Caco-2 (cell line): ENCODE measurements at regions not wholly inside any gene's neighbourhood (a gene's known extent, or its start where the extent isn't known, plus 50 kb on each side); places are given as distances from the start of the nearest gene placed in this dataset.

ENCODE experiments used
- BruUV-seq: library from RNA; stranded (reverse); fragments of 400-500 nt; replicated peaks from 2 replicates; lab custom pipeline; 2021; lab: Mats Ljungman, UMichigan
- CTCF ChIA-PET: fragments of 300-600 bp; sonication (Branson Sonifier 250); formaldehyde crosslinking; loops from one replicate; lab custom pipeline; 2022; ENCODE audit warnings: antibody characterized with exemption; lab: Charles Lee
- POLR2A ChIA-PET: fragments of 300-600 bp; sonication (Branson Sonifier 250); formaldehyde crosslinking; loops from one replicate; lab custom pipeline; 2022; ENCODE audit warnings: antibody characterized with exemption; lab: Charles Lee
- DNase-seq, 2 experiments: peaks; one replicate each; pipeline versions ENCODE4 v3.0.0 to v3.0.0-alpha.2; 2020 to 2022
- H3K27me3 ChIP-seq: replicated peaks from 2 replicates; pipeline ENCODE4 v1.6.0; 2011; ENCODE audit warnings: low read length; ENCODE audit not compliant: control insufficient read depth, insufficient read depth
- H3K36me3 ChIP-seq: 2 replicates; pipeline ENCODE4 v1.5.1; 2011; ENCODE audit warnings: low read length; ENCODE audit not compliant: control insufficient read depth, insufficient read depth
- H3K4me1 ChIP-seq: fragments of 250-450 bp; sonication (Bioruptor Pico); 2 replicates; pipeline ENCODE4 v1.5.1; 2020; ENCODE audit warnings: mild to moderate bottlenecking
- H3K4me3 ChIP-seq: 2 replicates; pipeline ENCODE4 v1.5.1; 2011; ENCODE audit warnings: low read depth, mild to moderate bottlenecking, control low read depth, low read length
- H3K9me3 ChIP-seq: fragments of 250-450 bp; sonication (Bioruptor Pico); 2 replicates; pipeline ENCODE4 v1.5.1; 2020; ENCODE audit warnings: mild to moderate bottlenecking, moderate library complexity
- H3K27ac Mint-ChIP-seq: one replicate; pipeline ENCODE4 v1.8.0; 2022; ENCODE audit warnings: mixed read lengths; ENCODE audit not compliant: unreplicated experiment
- H3K27me3 Mint-ChIP-seq: one replicate; pipeline ENCODE4 v1.8.0; 2022; ENCODE audit warnings: mixed read lengths; ENCODE audit not compliant: insufficient read depth, unreplicated experiment
- H3K36me3 Mint-ChIP-seq: one replicate; pipeline ENCODE4 v1.8.0; 2022; ENCODE audit warnings: mild to moderate bottlenecking, mixed read lengths; ENCODE audit not compliant: insufficient read depth, unreplicated experiment
- H3K4me1 Mint-ChIP-seq: one replicate; pipeline ENCODE4 v1.8.0; 2022; ENCODE audit warnings: low read depth, mixed read lengths; ENCODE audit not compliant: unreplicated experiment
- H3K4me3 Mint-ChIP-seq: one replicate; pipeline ENCODE4 v1.8.0; 2022; ENCODE audit warnings: mild to moderate bottlenecking, moderate library complexity, mixed read lengths; ENCODE audit not compliant: unreplicated experiment
- H3K9me3 Mint-ChIP-seq: one replicate; pipeline ENCODE4 v1.8.0; 2022; ENCODE audit warnings: mixed read lengths; ENCODE audit not compliant: unreplicated experiment
- intact Hi-C: fragments of 100-400 bp; cut with micrococcal nuclease; formaldehyde crosslinking; loops from one replicate; pipeline ENCODE4 v1.10.0; 2022; ENCODE audit not compliant: unreplicated experiment
- TF ChIP-seq, protein P1 (sequence below), 2 experiments: fragments of 200-600 bp in 1 of 2; IDR thresholded peaks; 1 replicate in 1 of 2; 2 replicates in 1 of 2; pipeline versions ENCODE4 v1.5.1 to v1.8.0; 2011 to 2022; ENCODE audit warnings: antibody characterized with exemption in 1 of 2, control low read depth in 1 of 2, inconsistent platforms in 1 of 2, low read depth in 1 of 2, low read length in 1 of 2, mild to moderate bottlenecking in 1 of 2, moderate library complexity in 1 of 2; ENCODE audit not compliant: insufficient read depth in 1 of 2, severe bottlenecking in 1 of 2, unreplicated experiment in 1 of 2

- TF ChIP-seq, protein P1, sequence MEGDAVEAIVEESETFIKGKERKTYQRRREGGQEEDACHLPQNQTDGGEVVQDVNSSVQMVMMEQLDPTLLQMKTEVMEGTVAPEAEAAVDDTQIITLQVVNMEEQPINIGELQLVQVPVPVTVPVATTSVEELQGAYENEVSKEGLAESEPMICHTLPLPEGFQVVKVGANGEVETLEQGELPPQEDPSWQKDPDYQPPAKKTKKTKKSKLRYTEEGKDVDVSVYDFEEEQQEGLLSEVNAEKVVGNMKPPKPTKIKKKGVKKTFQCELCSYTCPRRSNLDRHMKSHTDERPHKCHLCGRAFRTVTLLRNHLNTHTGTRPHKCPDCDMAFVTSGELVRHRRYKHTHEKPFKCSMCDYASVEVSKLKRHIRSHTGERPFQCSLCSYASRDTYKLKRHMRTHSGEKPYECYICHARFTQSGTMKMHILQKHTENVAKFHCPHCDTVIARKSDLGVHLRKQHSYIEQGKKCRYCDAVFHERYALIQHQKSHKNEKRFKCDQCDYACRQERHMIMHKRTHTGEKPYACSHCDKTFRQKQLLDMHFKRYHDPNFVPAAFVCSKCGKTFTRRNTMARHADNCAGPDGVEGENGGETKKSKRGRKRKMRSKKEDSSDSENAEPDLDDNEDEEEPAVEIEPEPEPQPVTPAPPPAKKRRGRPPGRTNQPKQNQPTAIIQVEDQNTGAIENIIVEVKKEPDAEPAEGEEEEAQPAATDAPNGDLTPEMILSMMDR (IDR thresholded peaks at IDR 0.05; ENCODE audit: insufficient read depth in 1 of 2, low read depth in 1 of 2, low read length in 1 of 2, severe bottlenecking in 1 of 2, unreplicated experiment in 1 of 2) = no peak
- H3K4me3 Mint-ChIP-seq = no peak overlapping the region
- POLR2A ChIA-PET = no interaction called here
- no peaks in the 10 kb centered on the region for H3K9me3 Mint-ChIP-seq
- Histone ChIP-seq H3K4me1 (no peaks in the 10 kb centered on the region), H3K36me3 (no peaks in the 10 kb centered on the region), H3K27me3 (no peaks in the 10 kb centered on the region), H3K9me3 (no peaks in the 10 kb centered on the region), H3K4me3 (no peak overlapping the region)
- no peaks in the 10 kb centered on the region for H3K36me3 Mint-ChIP-seq
- H3K27ac Mint-ChIP-seq = no peak overlapping the region
- no TSS peak for BruUV-seq
- intact Hi-C loops = no loop called here
- CTCF ChIA-PET = no interaction called here
- no peaks in the 10 kb centered on the region for H3K4me1 Mint-ChIP-seq
- DNase-seq = no peak
- H3K27me3 Mint-ChIP-seq = peaks cover 9% of the 10 kb centered on the region
These were observed 339.1 kb downstream of the ZNF536 start for GRCh38 chr19:30711296-30711695.

DNA sequence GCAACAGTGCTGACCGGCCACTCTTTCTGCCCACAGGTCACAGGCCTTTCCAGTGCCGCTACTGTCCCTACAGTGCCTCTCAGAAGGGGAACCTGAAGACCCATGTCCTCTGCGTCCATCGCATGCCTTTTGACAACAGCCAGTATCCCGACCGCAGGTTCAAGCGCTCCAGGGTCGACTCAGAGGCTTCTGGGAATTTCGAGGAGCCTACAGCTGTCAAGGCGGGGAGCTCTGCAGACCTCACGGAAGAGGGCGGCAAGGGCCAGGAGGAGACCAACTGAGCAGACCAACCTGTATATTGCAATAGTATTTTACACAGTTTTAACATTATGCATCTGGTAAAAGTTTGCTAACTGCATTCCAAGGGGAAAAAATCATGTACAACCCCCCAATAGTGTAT is 338.5 kb downstream of the ZNF536 start:
- intact Hi-C loops = no loop called here
- no peak overlapping the region for H3K4me3 Mint-ChIP-seq
- no peak for DNase-seq
- Histone ChIP-seq H3K9me3 (no peaks in the 10 kb centered on the region), H3K27me3 (no peaks in the 10 kb centered on the region), H3K36me3 (no peaks in the 10 kb centered on the region), H3K4me1 (no peaks in the 10 kb centered on the region), H3K4me3 (no peak overlapping the region)
- no TSS peak for BruUV-seq
- no peaks in the 10 kb centered on the region for H3K36me3 Mint-ChIP-seq
- peaks cover 9% of the 10 kb centered on the region for H3K27me3 Mint-ChIP-seq
- H3K4me1 Mint-ChIP-seq = no peaks in the 10 kb centered on the region
- H3K27ac Mint-ChIP-seq = no peak overlapping the region
- no peaks in the 10 kb centered on the region for H3K9me3 Mint-ChIP-seq
- POLR2A ChIA-PET = no interaction called here
- TF ChIP-seq, protein P1 (IDR thresholded peaks at IDR 0.05; ENCODE audit: insufficient read depth in 1 of 2, low read depth in 1 of 2, low read length in 1 of 2, severe bottlenecking in 1 of 2, unreplicated experiment in 1 of 2) = no peak
- CTCF ChIA-PET = no interaction called here

DNA sequence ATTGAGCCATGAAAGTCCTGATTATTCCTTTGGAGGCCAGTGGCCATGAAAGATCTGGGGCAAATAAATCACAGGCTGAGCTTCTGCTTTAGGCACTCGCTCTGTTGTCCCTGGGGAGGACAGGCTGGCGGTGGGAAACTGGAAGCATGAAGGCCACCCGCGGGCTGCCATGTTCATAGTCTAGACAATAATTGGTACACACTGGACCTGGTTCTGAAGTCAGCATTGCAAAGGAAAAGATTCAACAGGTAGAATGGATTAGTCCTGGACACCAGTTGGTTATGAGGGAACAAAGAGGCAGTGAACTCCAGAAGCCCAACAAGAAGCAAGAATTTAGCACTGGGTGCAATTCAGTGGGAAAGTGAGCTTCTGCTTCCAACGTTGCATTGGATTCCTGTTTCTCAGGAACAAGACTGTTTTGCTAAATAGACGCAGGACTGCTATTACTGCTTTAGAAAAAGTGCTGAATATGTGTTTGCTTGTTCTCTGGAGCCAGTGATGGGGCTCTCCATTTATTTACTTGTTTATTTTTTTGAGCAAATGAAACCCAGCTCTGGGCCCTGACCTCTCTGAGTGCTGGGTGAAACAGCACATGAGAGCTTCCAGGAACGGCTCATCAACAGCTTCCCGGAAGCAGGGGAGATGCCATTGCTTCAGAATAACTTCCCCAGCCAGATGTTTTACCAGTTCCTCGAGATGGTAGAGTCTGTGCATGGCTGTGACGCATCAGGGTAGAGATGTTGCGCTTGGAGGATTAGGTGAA is 336.4 kb downstream of the ZNF536 start:
- Histone ChIP-seq H3K9me3 (no peaks in the 10 kb centered on the region), H3K36me3 (no peaks in the 10 kb centered on the region), H3K4me3 (no peak overlapping the region), H3K27me3 (no peaks in the 10 kb centered on the region), H3K4me1 (no peaks in the 10 kb centered on the region)
- TF ChIP-seq, protein P1 (IDR thresholded peaks at IDR 0.05; ENCODE audit: insufficient read depth in 1 of 2, low read depth in 1 of 2, low read length in 1 of 2, severe bottlenecking in 1 of 2, unreplicated experiment in 1 of 2) = no peak
- DNase-seq = no peak
- H3K27ac Mint-ChIP-seq = no peak overlapping the region
- POLR2A ChIA-PET = no interaction called here
- no peak overlapping the region for H3K4me3 Mint-ChIP-seq
- no TSS peak for BruUV-seq
- H3K27me3 Mint-ChIP-seq = peaks cover 9% of the 10 kb centered on the region
- no peaks in the 10 kb centered on the region for H3K9me3 Mint-ChIP-seq
- CTCF ChIA-PET = no interaction called here
- no peaks in the 10 kb centered on the region for H3K4me1 Mint-ChIP-seq
- intact Hi-C loops = no loop called here
- H3K36me3 Mint-ChIP-seq = no peaks in the 10 kb centered on the region
